ENCODE measurements at regions not wholly inside any gene's neighbourhood (a gene's known extent, or its start where the extent isn't known, plus 50 kb on each side); places are given as distances from the start of the nearest gene placed in this dataset.

DNA sequence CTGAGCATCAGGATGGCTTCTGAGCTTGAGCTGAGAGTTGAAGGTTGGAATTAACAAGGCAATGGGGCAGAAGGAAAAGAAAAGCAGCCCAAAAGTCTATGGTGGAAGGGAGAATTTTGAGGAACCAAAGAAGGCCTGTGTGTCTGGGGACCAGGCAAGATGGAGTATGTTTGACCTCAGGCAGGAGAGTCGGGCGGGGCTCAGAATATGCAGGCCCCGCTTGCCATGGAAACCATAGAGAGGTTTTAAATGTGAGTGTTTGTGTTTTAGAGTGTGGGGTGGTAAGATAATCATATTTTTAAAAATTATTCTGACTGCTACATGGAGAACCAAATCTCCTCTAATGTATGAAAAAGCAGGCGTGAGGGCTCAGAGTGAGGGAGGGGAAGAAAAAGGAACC, 174.0 kb upstream of the PPP2R2B start:
- H3K4me3 Mint-ChIP-seq: no peak overlapping the region
- H3K27ac Mint-ChIP-seq: no peak overlapping the region
- H3K4me1 Mint-ChIP-seq: no peaks in the 10 kb centered on the region
- no peak for DNase-seq (ENCODE audit: low spot score in 2 of 2)
- no peaks in the 10 kb centered on the region for H3K36me3 Mint-ChIP-seq
- ATAC-seq: no peak
- H3K9me3 Mint-ChIP-seq: no peaks in the 10 kb centered on the region

DNA sequence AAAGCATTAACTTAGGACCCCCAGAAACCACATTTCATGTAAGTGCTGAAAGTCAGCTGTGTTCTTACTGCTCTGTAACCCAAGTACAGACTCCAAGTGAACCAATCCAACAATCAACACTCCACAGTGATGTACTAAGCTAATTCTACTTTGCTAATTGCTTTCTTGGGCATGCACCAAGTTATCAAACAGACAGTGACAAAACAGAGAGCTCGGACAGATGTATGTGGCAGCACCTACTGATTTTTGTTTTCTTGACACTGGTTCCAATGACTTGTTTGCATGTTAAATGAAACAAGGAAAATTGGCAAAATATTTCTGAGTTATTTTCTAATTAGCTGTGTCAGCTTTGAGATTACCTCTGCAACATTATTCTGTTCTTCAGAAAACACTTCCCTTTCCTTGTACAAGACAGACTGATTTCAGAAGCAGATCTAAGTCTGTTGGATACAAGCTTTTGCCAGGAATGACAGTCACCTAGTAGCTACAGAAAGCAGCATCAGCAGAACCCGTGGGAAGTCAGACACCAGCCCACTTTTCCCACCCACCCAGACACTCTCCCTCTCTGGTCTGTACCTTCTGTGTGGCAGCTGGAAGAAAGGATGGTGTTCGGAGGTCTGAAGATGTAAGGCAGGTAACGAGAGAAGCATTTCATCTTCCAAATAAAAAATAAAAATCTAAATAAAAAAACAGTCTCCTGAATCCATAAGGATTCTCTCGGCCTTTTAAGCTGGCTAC, 176.7 kb upstream of the PPP2R2B start:
- H3K9me3 Mint-ChIP-seq: no peaks in the 10 kb centered on the region
- no peak for DNase-seq (ENCODE audit: low spot score in 2 of 2)
- no peak for ATAC-seq
- H3K4me1 Mint-ChIP-seq: no peaks in the 10 kb centered on the region
- H3K36me3 Mint-ChIP-seq: no peaks in the 10 kb centered on the region
- H3K27ac Mint-ChIP-seq: no peak overlapping the region
- no peak overlapping the region for H3K4me3 Mint-ChIP-seq

DNA sequence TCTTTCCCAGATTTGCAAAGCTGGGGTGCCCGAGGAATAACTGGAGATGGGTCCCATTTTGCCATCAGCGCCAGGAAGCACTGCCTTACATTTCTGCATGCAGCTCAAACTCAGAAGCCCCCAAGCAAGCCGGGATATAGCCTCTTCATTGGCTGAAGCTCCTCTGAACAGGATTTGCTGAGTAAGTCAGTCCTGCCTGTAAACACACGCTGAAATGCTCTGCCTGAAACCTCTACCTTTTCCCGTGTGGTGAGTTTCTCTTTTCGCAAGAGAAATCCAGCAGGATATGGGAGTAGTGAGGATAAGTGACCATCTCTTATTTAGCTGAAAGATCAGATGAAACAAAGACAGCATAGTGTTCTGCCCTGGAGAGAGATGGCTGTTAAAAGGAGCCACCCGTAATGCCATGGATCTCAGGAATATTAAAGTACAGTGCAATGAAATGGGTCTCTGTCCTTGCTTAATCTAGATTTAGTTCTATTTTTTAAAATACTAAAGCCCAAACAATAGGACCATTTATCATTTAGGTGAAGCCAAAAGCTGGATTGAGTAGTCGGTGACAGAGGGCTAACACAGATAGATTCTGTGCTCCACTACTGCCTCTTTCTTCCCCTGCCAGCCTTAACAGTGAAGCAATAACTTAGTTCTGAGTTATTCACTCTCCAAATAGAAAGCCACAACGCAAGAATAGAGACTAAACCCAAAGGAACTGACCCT, 177.5 kb upstream of the PPP2R2B start:
- Mint-ChIP-seq H3K36me3 (no peaks in the 10 kb centered on the region), H3K27ac (no peak overlapping the region), H3K4me1 (no peaks in the 10 kb centered on the region), H3K9me3 (no peaks in the 10 kb centered on the region), H3K4me3 (no peak overlapping the region)
- ATAC-seq (no peak), DNase-seq (ENCODE audit: low spot score in 2 of 2) (no peak)

DNA sequence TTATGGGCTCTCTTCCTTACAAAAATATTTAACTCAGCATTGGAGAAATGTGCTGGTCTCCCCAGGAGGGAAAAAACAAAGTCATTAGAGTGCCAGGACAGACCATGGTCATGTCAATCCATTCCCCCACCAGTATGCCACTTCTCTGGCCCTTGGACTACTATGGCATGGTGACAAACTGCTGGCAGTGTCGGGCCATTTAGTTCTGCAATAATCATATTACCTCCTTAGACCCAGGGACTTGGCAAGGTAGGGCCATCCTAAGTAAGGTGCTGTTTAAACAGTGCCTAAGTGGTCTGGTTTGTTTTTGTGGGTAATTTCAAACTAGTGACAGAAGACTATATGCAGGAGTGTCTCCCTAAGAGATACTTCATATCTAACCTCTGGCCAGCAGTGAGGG, 177.8 kb upstream of the STK32A start:
- no peak overlapping the region for H3K4me3 Mint-ChIP-seq
- no peaks in the 10 kb centered on the region for H3K9me3 Mint-ChIP-seq
- no peaks in the 10 kb centered on the region for H3K4me1 Mint-ChIP-seq
- no peaks in the 10 kb centered on the region for H3K36me3 Mint-ChIP-seq
- no peak for ATAC-seq
- no peak for DNase-seq (ENCODE audit: low spot score in 2 of 2)
- no peak overlapping the region for H3K27ac Mint-ChIP-seq

DNA sequence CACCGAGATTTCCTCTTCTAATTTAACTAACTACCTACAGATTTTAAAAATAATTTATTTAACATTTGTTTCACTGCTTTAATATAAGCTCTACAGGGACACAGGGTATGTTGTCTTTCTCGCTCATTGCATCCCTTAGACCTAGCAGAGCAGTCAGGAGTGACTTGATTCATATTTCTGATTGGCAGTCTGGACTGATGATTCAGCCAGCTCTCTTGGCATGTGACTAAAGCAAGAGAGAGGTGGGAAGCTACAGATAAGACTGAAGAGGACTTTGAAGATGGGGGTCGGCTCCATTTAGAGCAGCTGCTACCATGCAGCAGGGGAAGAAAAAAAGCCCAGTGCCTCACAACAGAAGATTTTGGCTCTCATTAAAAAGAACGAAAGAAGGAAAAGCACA, 173.4 kb upstream of the STK32A start:
- H3K36me3 Mint-ChIP-seq: no peaks in the 10 kb centered on the region
- H3K4me1 Mint-ChIP-seq: peaks cover 9% of the 10 kb centered on the region
- H3K27ac Mint-ChIP-seq: no peak overlapping the region
- H3K9me3 Mint-ChIP-seq: no peaks in the 10 kb centered on the region
- DNase-seq (ENCODE audit: low spot score in 2 of 2) (no peak), ATAC-seq (no peak)
- H3K4me3 Mint-ChIP-seq: no peak overlapping the region

DNA sequence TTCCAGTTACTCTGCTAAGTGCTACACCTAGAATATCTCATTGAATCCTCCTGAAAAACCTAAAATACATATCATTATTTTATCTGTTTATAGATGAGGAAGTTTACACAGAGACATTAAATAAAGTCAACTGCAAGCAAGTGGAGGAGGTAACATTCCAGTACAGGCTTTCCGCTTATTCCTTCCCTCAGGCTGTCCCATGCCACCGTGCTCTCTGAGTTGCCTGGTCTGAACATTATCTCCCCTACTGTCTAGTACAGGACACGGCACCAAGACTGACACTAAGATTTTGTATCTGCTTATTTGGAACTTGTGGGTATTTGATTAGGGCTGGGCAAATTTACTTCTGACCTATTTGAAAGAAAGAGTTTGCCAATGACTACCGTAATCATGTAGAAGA, 172.4 kb upstream of the STK32A start:
- DNase-seq (ENCODE audit: low spot score in 2 of 2): no peak
- ATAC-seq: no peak
- Mint-ChIP-seq H3K4me1 (peaks cover 9% of the 10 kb centered on the region), H3K36me3 (no peaks in the 10 kb centered on the region), H3K9me3 (no peaks in the 10 kb centered on the region), H3K27ac (no peak overlapping the region), H3K4me3 (no peak overlapping the region)

DNA sequence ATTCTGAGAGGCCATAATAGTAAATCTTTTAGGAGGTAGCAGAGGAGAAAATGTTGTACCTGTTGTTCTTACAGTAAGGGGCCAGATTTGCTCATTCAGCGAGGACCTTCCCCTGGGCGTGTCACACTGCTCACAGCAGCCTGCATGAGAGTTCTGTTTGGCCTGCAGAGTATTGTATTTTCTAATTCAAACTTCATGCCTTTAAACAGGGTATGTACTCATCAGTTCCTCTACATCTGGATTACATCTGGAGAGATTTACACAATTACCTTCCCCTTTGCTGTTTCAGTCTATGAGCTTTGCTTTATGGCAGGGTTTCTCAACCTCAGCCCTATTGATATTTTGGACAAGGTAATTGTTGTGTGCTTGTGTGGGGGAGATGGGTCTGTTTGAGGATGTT, 170.9 kb upstream of the STK32A start:
- Mint-ChIP-seq H3K36me3 (no peaks in the 10 kb centered on the region), H3K4me3 (no peak overlapping the region), H3K9me3 (no peaks in the 10 kb centered on the region), H3K27ac (no peak overlapping the region), H3K4me1 (peaks cover 9% of the 10 kb centered on the region)
- DNase-seq (ENCODE audit: low spot score in 2 of 2) (no peak), ATAC-seq (no peak)

DNA sequence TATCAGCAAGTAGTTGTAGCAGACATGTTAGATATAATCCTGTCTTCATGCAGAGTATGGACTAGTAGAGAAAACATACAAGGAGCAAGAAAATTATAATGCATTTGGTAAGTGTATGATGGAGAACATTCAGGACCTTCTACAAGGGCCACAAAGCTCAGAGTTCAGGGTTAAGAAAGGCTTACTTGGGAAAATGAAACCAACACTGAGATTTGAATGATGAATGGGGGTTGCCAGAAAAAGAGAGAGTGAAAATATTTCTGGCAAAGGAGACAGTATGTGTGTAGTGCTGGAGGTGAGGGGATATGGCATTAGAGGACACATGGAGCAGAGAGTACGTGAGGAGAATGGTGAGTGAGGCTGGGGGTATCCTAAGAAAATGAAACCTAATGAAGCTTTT, 169.8 kb upstream of the STK32A start:
- Mint-ChIP-seq H3K4me3 (peak overlapping the region; percentile 2), H3K9me3 (no peaks in the 10 kb centered on the region), H3K36me3 (no peaks in the 10 kb centered on the region), H3K27ac (no peak overlapping the region), H3K4me1 (peaks cover 9% of the 10 kb centered on the region)
- peak; percentile 31 for ATAC-seq
- DNase-seq (ENCODE audit: low spot score in 2 of 2): no peak

DNA sequence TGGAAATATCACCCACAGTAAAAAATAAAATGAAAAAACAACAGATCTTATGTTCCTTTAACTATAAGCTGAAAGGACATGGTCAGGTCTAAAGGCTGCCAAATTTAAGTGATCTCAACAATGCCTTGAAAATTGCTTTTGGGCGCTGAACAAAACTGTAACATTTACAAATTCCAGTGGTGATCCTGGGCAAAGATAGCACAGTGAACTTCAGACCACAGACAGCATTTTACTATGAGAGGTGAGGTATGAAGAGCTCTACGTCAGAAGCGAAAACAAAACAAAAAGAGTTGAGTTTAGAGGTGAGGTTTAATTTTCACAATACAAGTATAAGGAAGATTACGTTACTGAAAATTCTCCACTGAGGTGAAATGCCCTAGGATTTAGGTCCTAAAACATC, 165.8 kb upstream of the STK32A start:
- no peak for ATAC-seq
- peaks cover 9% of the 10 kb centered on the region for H3K4me1 Mint-ChIP-seq

DNA sequence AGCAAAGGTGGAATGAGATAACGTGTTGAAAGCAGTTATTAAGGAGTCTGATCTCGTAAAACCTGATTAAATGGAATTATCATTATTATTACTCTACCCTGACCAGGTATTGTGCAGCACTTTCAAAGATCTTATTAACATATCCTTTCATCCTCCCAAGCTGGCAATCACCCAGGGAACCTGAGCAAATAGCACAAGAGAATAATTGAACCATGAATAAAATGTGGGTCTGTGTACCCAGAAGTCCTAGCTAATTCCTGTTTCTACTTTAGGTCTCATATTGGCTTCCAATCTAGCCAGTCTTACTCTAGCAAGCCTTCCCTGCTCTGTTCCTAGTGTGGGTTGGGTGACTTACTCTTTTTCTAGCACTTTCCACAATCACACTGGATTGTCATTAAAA, 162.2 kb upstream of the STK32A start:
- H3K9me3 Mint-ChIP-seq: no peaks in the 10 kb centered on the region
- H3K27ac Mint-ChIP-seq: no peak overlapping the region
- H3K4me3 Mint-ChIP-seq: no peak overlapping the region
- H3K36me3 Mint-ChIP-seq: no peaks in the 10 kb centered on the region
- ATAC-seq: no peak
- H3K4me1 Mint-ChIP-seq: no peaks in the 10 kb centered on the region
- DNase-seq (ENCODE audit: low spot score in 2 of 2): no peak

More for the DNA sequence above, 165.8 kb upstream of the STK32A start:
- no peaks in the 10 kb centered on the region for H3K36me3 Mint-ChIP-seq
- DNase-seq (ENCODE audit: low spot score in 2 of 2): no peak
- no peak overlapping the region for H3K27ac Mint-ChIP-seq
- H3K4me3 Mint-ChIP-seq: no peak overlapping the region
- H3K9me3 Mint-ChIP-seq: no peaks in the 10 kb centered on the region

DNA sequence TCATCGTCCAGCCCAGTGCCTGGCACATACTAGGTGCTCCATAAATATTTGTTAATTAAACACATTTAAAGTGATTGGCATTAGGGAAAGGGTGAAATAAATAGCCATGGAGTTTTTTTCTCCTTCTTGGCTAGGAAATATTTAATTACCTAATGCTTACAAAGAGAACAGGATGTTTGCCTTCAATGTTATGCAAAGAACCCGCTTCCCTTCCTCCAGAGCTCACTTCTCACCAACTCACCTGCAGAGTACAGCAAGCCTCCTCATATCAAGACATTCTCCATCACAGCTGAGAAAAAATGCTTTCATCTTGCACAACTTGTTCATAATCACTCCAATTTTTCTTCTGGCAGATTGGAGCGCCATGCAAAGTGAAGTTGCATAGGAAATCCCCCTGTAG, 161.7 kb upstream of the STK32A start:
- Mint-ChIP-seq H3K4me3 (no peak overlapping the region), H3K27ac (no peak overlapping the region), H3K4me1 (no peaks in the 10 kb centered on the region), H3K9me3 (no peaks in the 10 kb centered on the region), H3K36me3 (no peaks in the 10 kb centered on the region)
- ATAC-seq (no peak), DNase-seq (ENCODE audit: low spot score in 2 of 2) (no peak)

DNA sequence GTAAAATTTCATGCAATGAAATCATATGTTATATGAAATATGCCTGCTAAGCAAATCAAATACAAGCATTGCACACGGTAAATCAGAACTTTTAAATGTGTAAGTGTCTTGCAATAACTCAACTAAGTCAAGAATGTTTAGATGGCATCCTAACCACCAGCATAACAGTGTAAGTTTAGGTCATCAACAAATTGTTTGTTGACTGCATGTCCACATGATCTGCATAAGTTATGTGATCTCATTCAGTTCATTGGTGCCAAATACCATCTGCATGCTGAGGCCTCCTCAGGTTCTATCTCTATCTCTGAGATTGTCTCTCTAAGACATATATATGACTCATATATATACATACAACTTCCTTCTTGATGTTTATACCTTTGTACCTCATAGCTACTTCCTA, 159.6 kb upstream of the STK32A start:
- Mint-ChIP-seq H3K36me3 (no peaks in the 10 kb centered on the region), H3K4me1 (no peaks in the 10 kb centered on the region)
- ATAC-seq: no peak

DNA sequence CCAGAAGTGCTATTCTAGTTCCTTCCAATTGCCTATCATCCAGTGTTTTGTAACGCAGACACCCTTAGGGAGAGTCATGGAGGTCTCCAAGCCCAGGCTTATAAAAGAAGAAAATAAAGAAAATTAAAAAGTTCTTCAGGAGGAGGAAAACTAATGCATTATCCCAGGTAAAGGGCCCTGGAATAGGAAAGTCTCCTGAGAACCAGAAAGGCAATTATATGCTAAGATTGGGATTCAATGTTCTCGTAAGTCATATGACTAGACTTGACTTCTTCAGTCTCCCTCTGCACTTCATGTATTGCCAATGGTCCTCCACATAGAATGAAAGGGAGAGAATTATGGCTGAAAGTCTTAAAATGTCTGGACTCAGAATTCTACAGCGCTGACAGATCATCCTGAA, 154.4 kb upstream of the STK32A start:
- H3K27ac Mint-ChIP-seq: no peak overlapping the region
- no peaks in the 10 kb centered on the region for H3K9me3 Mint-ChIP-seq
- no peak for DNase-seq (ENCODE audit: low spot score in 2 of 2)
- no peaks in the 10 kb centered on the region for H3K36me3 Mint-ChIP-seq
- no peak overlapping the region for H3K4me3 Mint-ChIP-seq
- ATAC-seq: no peak
- H3K4me1 Mint-ChIP-seq: no peaks in the 10 kb centered on the region

More for the DNA sequence above, 159.6 kb upstream of the STK32A start:
- Mint-ChIP-seq H3K4me3 (no peak overlapping the region), H3K27ac (no peak overlapping the region), H3K9me3 (no peaks in the 10 kb centered on the region)
- no peak for DNase-seq (ENCODE audit: low spot score in 2 of 2)

DNA sequence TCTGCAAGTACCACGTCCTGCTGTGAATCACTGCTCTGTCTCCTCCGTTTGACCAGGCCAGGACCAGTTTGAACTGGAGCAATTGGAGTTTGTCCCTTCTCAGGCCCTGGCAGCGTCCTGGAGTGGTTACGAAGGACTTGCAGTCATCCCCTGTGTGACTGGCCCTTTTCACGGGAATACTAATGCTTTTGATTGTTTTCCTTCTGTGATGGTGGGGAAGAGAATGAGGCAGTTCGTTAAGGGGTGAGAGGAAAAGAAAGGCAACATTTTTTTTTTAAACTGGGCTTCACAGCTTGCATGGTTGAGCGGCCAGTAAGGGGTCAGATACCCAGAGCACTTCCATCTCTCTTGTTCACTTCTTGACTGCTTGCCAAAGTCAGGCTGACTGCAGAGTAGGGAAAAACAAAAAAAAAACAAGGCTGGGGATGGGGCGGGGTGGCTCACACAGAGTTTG, 153.5 kb upstream of the STK32A start:
- Mint-ChIP-seq H3K36me3 (no peaks in the 10 kb centered on the region), H3K9me3 (no peaks in the 10 kb centered on the region), H3K4me1 (no peaks in the 10 kb centered on the region), H3K27ac (no peak overlapping the region), H3K4me3 (no peak overlapping the region)
- DNase-seq (ENCODE audit: low spot score in 2 of 2): no peak
- no peak for ATAC-seq

DNA sequence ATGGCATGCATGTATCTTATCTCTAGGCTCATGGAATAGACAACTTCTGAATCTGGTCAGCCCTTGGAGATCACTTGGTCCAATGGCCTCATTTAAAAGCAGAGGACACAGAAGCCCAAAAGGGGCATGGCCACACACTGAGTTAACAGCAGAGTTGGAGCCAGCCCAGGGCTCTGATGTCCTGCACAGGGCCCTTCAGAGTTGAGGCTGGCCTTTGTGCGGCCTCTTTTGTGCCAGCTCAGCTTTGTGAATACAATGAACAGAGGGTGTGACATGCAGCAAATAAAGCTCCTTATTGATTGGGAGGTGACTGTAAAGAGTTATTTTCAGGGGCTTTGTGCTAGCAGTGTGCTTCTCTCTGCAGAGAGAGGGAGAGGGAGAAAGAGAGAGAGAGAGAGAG, 150.1 kb upstream of the STK32A start:
- H3K4me3 Mint-ChIP-seq: no peak overlapping the region
- ATAC-seq (peak; percentile 42), DNase-seq (ENCODE audit: low spot score in 2 of 2) (no peak)
- no peaks in the 10 kb centered on the region for H3K36me3 Mint-ChIP-seq
- H3K27ac Mint-ChIP-seq: no peak overlapping the region
- no peaks in the 10 kb centered on the region for H3K4me1 Mint-ChIP-seq
- H3K9me3 Mint-ChIP-seq: peaks cover 2% of the 10 kb centered on the region

DNA sequence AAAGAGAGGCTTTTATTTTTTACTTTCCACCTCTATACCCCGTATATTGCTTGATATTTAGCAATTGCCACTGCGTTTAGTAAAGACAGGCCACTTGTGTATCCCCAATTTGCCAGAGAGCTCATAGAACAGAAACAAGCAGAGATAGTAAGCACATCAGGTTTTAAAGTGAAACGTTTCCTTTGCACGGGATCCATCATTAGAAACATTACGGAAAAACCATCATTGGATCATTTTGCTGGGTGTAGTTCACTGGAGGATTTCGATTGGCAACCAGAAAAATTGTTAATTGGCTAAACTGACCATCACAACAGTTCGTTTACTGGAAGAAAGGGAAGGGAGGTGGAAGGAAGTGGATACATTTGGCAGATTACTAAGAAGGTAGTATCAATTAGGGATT, 149.4 kb upstream of the STK32A start:
- Mint-ChIP-seq H3K9me3 (peaks cover 2% of the 10 kb centered on the region), H3K4me1 (no peaks in the 10 kb centered on the region), H3K4me3 (no peak overlapping the region), H3K27ac (no peak overlapping the region), H3K36me3 (no peaks in the 10 kb centered on the region)
- ATAC-seq: no peak
- DNase-seq (ENCODE audit: low spot score in 2 of 2): no peak
